Right lobe of liver (tissue), 4 donors: ENCODE measurements at regions not wholly inside any gene's neighbourhood (a gene's known extent, or its start where the extent isn't known, plus 50 kb on each side); places are given as distances from the start of the nearest gene placed in this dataset.

Experiments used
- CTCF ChIP-seq, 4 donors: fragments of 200-600 bp in 3 of 4; fragments of 450-650 bp in 1 of 4; IDR thresholded peaks; one replicate each; pipeline versions ENCODE4 v1.5.1 to v1.8.0; 2016 to 2022; ENCODE audit warnings: antibody characterized with exemption in 4 of 4, mild to moderate bottlenecking in 2 of 4
- POLR2A ChIP-seq: fragments of 450-650 bp; IDR thresholded peaks from one replicate; pipeline ENCODE4 v1.6.1; 2017; ENCODE audit warnings: antibody characterized with exemption, mild to moderate bottlenecking
- donor health status: DM: no; HTN: no; CAD: no.
- donor health status: DM: no; HTN: no; CAD: no.
- donor health status: DM: no; HTN: yes; CAD: no.

- TF ChIP-seq POLR2A (no peak), CTCF (IDR thresholded peaks at IDR 0.05) (no peak)
Observed at GRCh38 chr1:30473922-30474817, 249.2 kb downstream of the MATN1 start.
